ENCODE measurements at regions not wholly inside any gene's neighbourhood (a gene's known extent, or its start where the extent isn't known, plus 50 kb on each side); places are given as distances from the start of the nearest gene placed in this dataset.

GRCh38 chr5:15008921-15009320, 137.3 kb upstream of the ANKH start:
- TF ChIP-seq STAT5B (CRISPR knock-in tag; IDR thresholded peaks at IDR 0.05) = no peak
- TF ChIP-seq KAT2B (IDR thresholded peaks at IDR 0.05; ENCODE audit: low read depth, low read length) = no peak
- no peak for TF ChIP-seq NR1H2 (CRISPR knock-in tag; IDR thresholded peaks at IDR 0.05)
- TF ChIP-seq LEF1 (IDR thresholded peaks at IDR 0.05) = no peak
- peak; percentile 12; the same call in 1 of the 2 replicates for TF ChIP-seq ZNF316 (IDR thresholded peaks at IDR 0.05)
- no peak for TF ChIP-seq HLTF (IDR thresholded peaks at IDR 0.05)
- TF ChIP-seq NFE2 (IDR thresholded peaks at IDR 0.05; ENCODE audit: low read depth) = 0 out of 2 replicates have a peak, but pooled peaks have one; percentile 8
- TF ChIP-seq ATF1 (CRISPR knock-in tag; IDR thresholded peaks at IDR 0.05) = no peak
- 0 out of 2 replicates have a peak, but pooled peaks have one; percentile 9 for TF ChIP-seq ATF1 (tag; IDR thresholded peaks at IDR 0.05)
- TF ChIP-seq ARHGAP35 (IDR thresholded peaks at IDR 0.05; ENCODE audit: partially characterized antibody) = no peak
- TF ChIP-seq KLF6 (CRISPR knock-in tag; IDR thresholded peaks at IDR 0.05; ENCODE audit: borderline replicate concordance) = no peak
- H4K20me1 ChIP-seq (replicated peaks; ENCODE audit: control insufficient read depth, insufficient read depth, low read length) = no peaks in the 10 kb centered on the region
- DNase-seq (ENCODE audit: extremely low read depth in 1 of 4, low spot score in 3 of 4) (no peak), FAIRE-seq (no peak), ATAC-seq (no peak)
- H3K4me3 ChIP-seq = no peak overlapping the region
- no peaks in the 10 kb centered on the region for H3K9me1 ChIP-seq (ENCODE audit: control insufficient read depth, insufficient read depth, low read length)
- POLR2A ChIA-PET = interaction anchor here (0.7 kb wide), 1 partner anchor 15 kb away, joined by 3 read pairs; no protein-coding TSS in a partner anchor
- H3K4me2 ChIP-seq (ENCODE audit: insufficient read depth, low read length) = no peak overlapping the region
- H3K9ac ChIP-seq (ENCODE audit: insufficient read depth in 1 of 2, low read depth in 2 of 2, low read length in 2 of 2) = no peak overlapping the region
- no peaks in the 10 kb centered on the region for H3K36me3 ChIP-seq (ENCODE audit: control insufficient read depth, insufficient read depth, low read length)
- WGBS (ENCODE audit: insufficient coverage, low coverage, missing lambda C conversion rate) = 2% methylated on average over 5 of the region's 5 CpGs
- intact Hi-C loops (cut with micrococcal nuclease) (loop anchor here (10.0 kb wide), 1 partner anchor 134 kb away; the partner anchor contains the start of gene ANKH), in situ Hi-C loops (cut with MboI) (loop anchor here (10.0 to 25.0 kb wide), 2 partner anchors 644 to 1022 kb away; no protein-coding TSS in a partner anchor)
- H3K27me3 ChIP-seq (ENCODE audit: control insufficient read depth in 2 of 2, insufficient read depth in 2 of 2, low read length in 2 of 2) = peaks cover 0 to 7% of the 10 kb centered on the region in 2 experiments; a peak in 1 of 5 replicates
- H2AFZ ChIP-seq (ENCODE audit: low read depth, low read length) = no peak overlapping the region
- H3K79me2 ChIP-seq (ENCODE audit: control insufficient read depth, insufficient read depth, low read length) = no peaks in the 10 kb centered on the region
- no peaks in the 10 kb centered on the region for H3K9me3 ChIP-seq (replicated peaks; ENCODE audit: control insufficient read depth, insufficient read depth, low read depth, low read length)
- H3K4me1 ChIP-seq (replicated peaks in 1 of 2; ENCODE audit: control insufficient read depth in 2 of 2, insufficient read depth in 2 of 2, low read length in 2 of 2) = no peaks in the 10 kb centered on the region; a peak in 1 of 5 replicates
- no peak overlapping the region for H3K27ac ChIP-seq (ENCODE audit: extremely low read depth, low read depth, low read length)
- BruUV-seq (replicated peaks) = no TSS peak
- CTCF ChIA-PET (ENCODE audit: low intra/inter-chr PET ratio) = no interaction called here

Measured in K562 (cell line).